ENCODE measurements at regions not wholly inside any gene's neighbourhood (a gene's known extent, or its start where the extent isn't known, plus 50 kb on each side); places are given as distances from the start of the nearest gene placed in this dataset.

- Histone ChIP-seq H3K36me3 (ENCODE audit: control insufficient read depth, insufficient read depth, low read length) (no peaks in the 10 kb centered on the region), H3K4me3 (ENCODE audit: low read length) (no peak overlapping the region), H3K27me3 (ENCODE audit: control insufficient read depth, insufficient read depth, low read length) (no peaks in the 10 kb centered on the region), H3K9me3 (ENCODE audit: control insufficient read depth, insufficient read depth, low read length) (no peaks in the 10 kb centered on the region), H3K4me1 (ENCODE audit: control insufficient read depth, insufficient read depth, low read length) (no peaks in the 10 kb centered on the region), H3K27ac (ENCODE audit: low read length) (no peak overlapping the region)
- Mint-ChIP-seq H3K4me3 (no peak overlapping the region), H3K9me3 (no peaks in the 10 kb centered on the region), H3K27ac (no peak overlapping the region), H3K27me3 (ENCODE audit: low read depth in 2 of 2) (peaks cover 15 to 28% of the 10 kb centered on the region in 2 donors), H3K36me3 (no peaks in the 10 kb centered on the region), H3K4me1 (no peaks in the 10 kb centered on the region)
- ATAC-seq: no peak
- TF ChIP-seq CTCF (IDR thresholded peaks at IDR 0.05): no peak
- WGBS (ENCODE audit: insufficient coverage): 78% methylated on average over 4 of the region's 5 CpGs
- intact Hi-C loops (cut with micrococcal nuclease): no loop called here
- no peak for DNase-seq
Observed at GRCh38 chr13:48838193-48838973, 137.3 kb upstream of the FNDC3A start.

- Mint-ChIP-seq H3K4me1 (no peaks in the 10 kb centered on the region), H3K4me3 (no peak overlapping the region), H3K27me3 (ENCODE audit: low read depth in 2 of 2) (peaks cover 16 to 28% of the 10 kb centered on the region in 2 donors), H3K9me3 (no peaks in the 10 kb centered on the region), H3K27ac (no peak overlapping the region), H3K36me3 (no peaks in the 10 kb centered on the region)
- H3K36me3 ChIP-seq (ENCODE audit: control insufficient read depth, insufficient read depth, low read length): no peaks in the 10 kb centered on the region
- H3K4me1 ChIP-seq (ENCODE audit: control insufficient read depth, insufficient read depth, low read length): no peaks in the 10 kb centered on the region
- 100% methylated on average over 3 of the region's 3 CpGs for WGBS (ENCODE audit: insufficient coverage)
- H3K27me3 ChIP-seq (ENCODE audit: control insufficient read depth, insufficient read depth, low read length): no peaks in the 10 kb centered on the region
- intact Hi-C loops (cut with micrococcal nuclease): no loop called here
- no peaks in the 10 kb centered on the region for H3K9me3 ChIP-seq (ENCODE audit: control insufficient read depth, insufficient read depth, low read length)
- DNase-seq (no peak), ATAC-seq (no peak)
- H3K27ac ChIP-seq (ENCODE audit: low read length): no peak overlapping the region
- no peak overlapping the region for H3K4me3 ChIP-seq (ENCODE audit: low read length)
- no peak for TF ChIP-seq CTCF (IDR thresholded peaks at IDR 0.05)
Observed at GRCh38 chr13:48839171-48839570, 136.5 kb upstream of the FNDC3A start.

- no peak for DNase-seq
- 75% methylated on average over 1 of the region's 1 CpG for WGBS (ENCODE audit: insufficient coverage)
- Mint-ChIP-seq H3K27me3 (ENCODE audit: low read depth in 2 of 2) (peaks cover 16 to 20% of the 10 kb centered on the region in 2 donors), H3K27ac (no peak overlapping the region), H3K9me3 (no peaks in the 10 kb centered on the region), H3K4me1 (no peaks in the 10 kb centered on the region), H3K4me3 (no peak overlapping the region), H3K36me3 (no peaks in the 10 kb centered on the region)
- no peak for ATAC-seq
- Histone ChIP-seq H3K9me3 (ENCODE audit: control insufficient read depth, insufficient read depth, low read length) (no peaks in the 10 kb centered on the region), H3K4me3 (ENCODE audit: low read length) (no peak overlapping the region), H3K36me3 (ENCODE audit: control insufficient read depth, insufficient read depth, low read length) (no peaks in the 10 kb centered on the region), H3K27ac (ENCODE audit: low read length) (no peak overlapping the region), H3K4me1 (ENCODE audit: control insufficient read depth, insufficient read depth, low read length) (no peaks in the 10 kb centered on the region), H3K27me3 (ENCODE audit: control insufficient read depth, insufficient read depth, low read length) (no peaks in the 10 kb centered on the region)
- TF ChIP-seq CTCF (IDR thresholded peaks at IDR 0.05): no peak
- intact Hi-C loops (cut with micrococcal nuclease): no loop called here
Observed at GRCh38 chr13:48840366-48840765, 135.3 kb upstream of the FNDC3A start.

- no peak for ATAC-seq
- Mint-ChIP-seq H3K4me3 (no peak overlapping the region), H3K27ac (no peak overlapping the region), H3K9me3 (no peaks in the 10 kb centered on the region), H3K27me3 (ENCODE audit: low read depth in 2 of 2) (peaks cover 12 to 20% of the 10 kb centered on the region in 2 donors), H3K4me1 (no peaks in the 10 kb centered on the region), H3K36me3 (no peaks in the 10 kb centered on the region)
- Histone ChIP-seq H3K27ac (ENCODE audit: low read length) (no peak overlapping the region), H3K4me1 (ENCODE audit: control insufficient read depth, insufficient read depth, low read length) (no peaks in the 10 kb centered on the region), H3K4me3 (ENCODE audit: low read length) (no peak overlapping the region), H3K9me3 (ENCODE audit: control insufficient read depth, insufficient read depth, low read length) (no peaks in the 10 kb centered on the region), H3K27me3 (ENCODE audit: control insufficient read depth, insufficient read depth, low read length) (no peaks in the 10 kb centered on the region), H3K36me3 (ENCODE audit: control insufficient read depth, insufficient read depth, low read length) (no peaks in the 10 kb centered on the region)
- intact Hi-C loops (cut with micrococcal nuclease): no loop called here
- TF ChIP-seq CTCF (IDR thresholded peaks at IDR 0.05): no peak
- no peak for DNase-seq
Observed at GRCh38 chr13:48842316-48842715, 133.4 kb upstream of the FNDC3A start.

All from natural killer cell (primary cell).